ENCODE measurements at regions not wholly inside any gene's neighbourhood (a gene's known extent, or its start where the extent isn't known, plus 50 kb on each side); places are given as distances from the start of the nearest gene placed in this dataset.

GRCh38 chr10:29715296-29715695 lies 80.5 kb upstream of the SVIL start:
- Histone ChIP-seq H3K27ac (ENCODE audit: extremely low read length, insufficient read depth, low read length) (no peak overlapping the region), H3K4me1 (ENCODE audit: insufficient read depth, low read length) (peaks cover 21% of the 10 kb centered on the region; the same call in 1 of the 2 replicates), H3K79me2 (ENCODE audit: insufficient read depth, low read length) (peaks cover 5% of the 10 kb centered on the region), H3K4me3 (replicated peaks in 1 of 3; ENCODE audit: insufficient read depth in 1 of 3, low read depth in 2 of 3, low read length in 3 of 3) (no peak overlapping the region), H2AFZ (ENCODE audit: low read length) (no peak overlapping the region), H3K36me3 (replicated peaks in 1 of 2; ENCODE audit: control insufficient read depth in 1 of 2, insufficient read depth in 2 of 2, low read length in 2 of 2) (no peaks in the 10 kb centered on the region), H3K9ac (ENCODE audit: insufficient read depth, low read depth, low read length) (no peak overlapping the region), H3K9me3 (ENCODE audit: low read length) (peaks cover 12% of the 10 kb centered on the region), H4K20me1 (ENCODE audit: insufficient read depth, low read length) (no peaks in the 10 kb centered on the region), H3K27me3 (ENCODE audit: control insufficient read depth in 1 of 2, insufficient read depth in 2 of 2, low read length in 2 of 2) (no peaks in the 10 kb centered on the region), H3K4me2 (ENCODE audit: low read depth, low read length) (no peak overlapping the region)
- intact Hi-C loops (cut with micrococcal nuclease; ENCODE audit: unreplicated experiment): no loop called here
- CTCF ChIA-PET (ENCODE audit: low intra/inter-chr PET ratio, low total read pairs): no interaction called here
- TF ChIP-seq KAT7 (CRISPR knock-in tag; IDR thresholded peaks at IDR 0.05; ENCODE audit: borderline replicate concordance) (no peak), TCF7 (IDR thresholded peaks at IDR 0.05; ENCODE audit: low read depth) (no peak), GATAD1 (CRISPR knock-in tag; IDR thresholded peaks at IDR 0.05) (no peak), SP2 (CRISPR knock-in tag; IDR thresholded peaks at IDR 0.05) (no peak), ZNF512B (CRISPR knock-in tag; IDR thresholded peaks at IDR 0.05; ENCODE audit: borderline replicate concordance) (no peak), ZFY (CRISPR knock-in tag; IDR thresholded peaks at IDR 0.05) (no peak), NBN (conservative IDR thresholded peaks at IDR 0.05) (no peak)
- BruUV-seq (replicated peaks): no TSS peak
- POLR2A ChIA-PET: no interaction called here
- in situ Hi-C loops (cut with HindIII; ENCODE audit: extremely low pct_ligation_motif_present, low pct_unique_long_range_greater_than_20kb): no loop called here
- 96% methylated on average over 2 of the region's 2 CpGs for WGBS (ENCODE audit: low lambda C conversion rate)
- ATAC-seq (no peak), DNase-seq (ENCODE audit: low spot score) (no peak), FAIRE-seq (no peak)
